IPS-18a (cell line): ENCODE measurements at regions not wholly inside any gene's neighbourhood (a gene's known extent, or its start where the extent isn't known, plus 50 kb on each side); places are given as distances from the start of the nearest gene placed in this dataset.

Experiments used
- H3K27ac ChIP-seq: one replicate; pipeline ENCODE4 v1.5.1; 2013; ENCODE audit warnings: low read length
- H3K27me3 ChIP-seq: one replicate; pipeline ENCODE4 v1.6.1; 2013; ENCODE audit warnings: mild to moderate bottlenecking, low read length; ENCODE audit not compliant: control insufficient read depth, insufficient read depth
- H3K36me3 ChIP-seq: one replicate; pipeline ENCODE4 v1.6.1; 2013; ENCODE audit warnings: low read depth, low read length; ENCODE audit not compliant: control insufficient read depth
- H3K4me1 ChIP-seq: one replicate; pipeline ENCODE4 v1.6.1; 2013; ENCODE audit warnings: low read depth, low read length; ENCODE audit not compliant: control insufficient read depth
- H3K4me3 ChIP-seq: one replicate; pipeline ENCODE4 v1.5.1; 2013; ENCODE audit warnings: low read length
- H3K9ac ChIP-seq: one replicate; pipeline ENCODE4 v1.6.1; 2013; ENCODE audit warnings: mild to moderate bottlenecking, low read length, moderate library complexity
- H3K9me3 ChIP-seq: one replicate; pipeline ENCODE4 v1.6.1; 2013; ENCODE audit warnings: low read depth, low read length; ENCODE audit not compliant: control insufficient read depth

- no peak overlapping the region for H3K9ac ChIP-seq
Observed at GRCh38 chr3:152997526-152997925, 162.6 kb downstream of the P2RY1 start.

GRCh38 chr3:152998591-152998990, 163.4 kb upstream of the RAP2B start:
- Histone ChIP-seq H3K27ac (no peak overlapping the region), H3K9ac (no peak overlapping the region), H3K36me3 (no peaks in the 10 kb centered on the region), H3K4me3 (no peak overlapping the region), H3K27me3 (no peaks in the 10 kb centered on the region), H3K4me1 (peaks cover 2% of the 10 kb centered on the region), H3K9me3 (no peaks in the 10 kb centered on the region)

More at GRCh38 chr3:152997526-152997925, 162.6 kb downstream of the P2RY1 start:
- no peaks in the 10 kb centered on the region for H3K36me3 ChIP-seq
- H3K4me1 ChIP-seq, result no peaks in the 10 kb centered on the region
- no peak overlapping the region for H3K4me3 ChIP-seq
- H3K27me3 ChIP-seq, result no peaks in the 10 kb centered on the region
- H3K9me3 ChIP-seq, result no peaks in the 10 kb centered on the region
- H3K27ac ChIP-seq, result no peak overlapping the region

- H3K9ac ChIP-seq, result no peak overlapping the region
- H3K4me1 ChIP-seq, result peaks cover 4% of the 10 kb centered on the region
- no peaks in the 10 kb centered on the region for H3K9me3 ChIP-seq
- H3K27me3 ChIP-seq, result no peaks in the 10 kb centered on the region
- no peak overlapping the region for H3K4me3 ChIP-seq
- no peak overlapping the region for H3K27ac ChIP-seq
- H3K36me3 ChIP-seq, result no peaks in the 10 kb centered on the region
Observed at GRCh38 chr3:153000325-153000724, 161.7 kb upstream of the RAP2B start.

- Histone ChIP-seq H3K4me3 (no peak overlapping the region), H3K27ac (no peak overlapping the region), H3K4me1 (peaks cover 4% of the 10 kb centered on the region), H3K9ac (no peak overlapping the region), H3K9me3 (no peaks in the 10 kb centered on the region), H3K36me3 (no peaks in the 10 kb centered on the region), H3K27me3 (no peaks in the 10 kb centered on the region)
Observed at GRCh38 chr3:153001210-153002078, 160.6 kb upstream of the RAP2B start.

GRCh38 chr3:153003441-153003840, 158.6 kb upstream of the RAP2B start:
- Histone ChIP-seq H3K9me3 (no peaks in the 10 kb centered on the region), H3K4me1 (peaks cover 4% of the 10 kb centered on the region), H3K4me3 (no peak overlapping the region), H3K27ac (no peak overlapping the region), H3K36me3 (no peaks in the 10 kb centered on the region), H3K27me3 (no peaks in the 10 kb centered on the region), H3K9ac (no peak overlapping the region)

- Histone ChIP-seq H3K9me3 (no peaks in the 10 kb centered on the region), H3K9ac (no peak overlapping the region), H3K4me1 (peaks cover 4% of the 10 kb centered on the region), H3K27ac (no peak overlapping the region), H3K4me3 (no peak overlapping the region), H3K27me3 (no peaks in the 10 kb centered on the region), H3K36me3 (no peaks in the 10 kb centered on the region)
Observed at GRCh38 chr3:153003862-153004261, 158.2 kb upstream of the RAP2B start.

- Histone ChIP-seq H3K4me3 (no peak overlapping the region), H3K9me3 (no peaks in the 10 kb centered on the region), H3K27ac (no peak overlapping the region), H3K9ac (no peak overlapping the region), H3K4me1 (peaks cover 4% of the 10 kb centered on the region), H3K36me3 (no peaks in the 10 kb centered on the region), H3K27me3 (no peaks in the 10 kb centered on the region)
Observed at GRCh38 chr3:153008226-153008625, 153.8 kb upstream of the RAP2B start.

- no peaks in the 10 kb centered on the region for H3K27me3 ChIP-seq
- H3K9ac ChIP-seq, result no peak overlapping the region
- no peaks in the 10 kb centered on the region for H3K9me3 ChIP-seq
- H3K4me1 ChIP-seq, result no peaks in the 10 kb centered on the region
- no peak overlapping the region for H3K4me3 ChIP-seq
- no peak overlapping the region for H3K27ac ChIP-seq
- no peaks in the 10 kb centered on the region for H3K36me3 ChIP-seq
Observed at GRCh38 chr3:153023896-153024295, 138.1 kb upstream of the RAP2B start.

- Histone ChIP-seq H3K27ac (no peak overlapping the region), H3K4me1 (no peaks in the 10 kb centered on the region), H3K9me3 (no peaks in the 10 kb centered on the region), H3K36me3 (no peaks in the 10 kb centered on the region), H3K27me3 (no peaks in the 10 kb centered on the region), H3K4me3 (no peak overlapping the region), H3K9ac (no peak overlapping the region)
Observed at GRCh38 chr3:153026026-153026425, 136.0 kb upstream of the RAP2B start.

GRCh38 chr3:153028381-153028780, 133.6 kb upstream of the RAP2B start:
- H3K27me3 ChIP-seq, result no peaks in the 10 kb centered on the region
- H3K9ac ChIP-seq, result no peak overlapping the region
- no peak overlapping the region for H3K27ac ChIP-seq
- no peaks in the 10 kb centered on the region for H3K9me3 ChIP-seq
- H3K36me3 ChIP-seq, result no peaks in the 10 kb centered on the region
- no peak overlapping the region for H3K4me3 ChIP-seq
- H3K4me1 ChIP-seq, result no peaks in the 10 kb centered on the region

- Histone ChIP-seq H3K9me3 (no peaks in the 10 kb centered on the region), H3K36me3 (no peaks in the 10 kb centered on the region), H3K27ac (no peak overlapping the region), H3K27me3 (no peaks in the 10 kb centered on the region), H3K9ac (no peak overlapping the region), H3K4me3 (no peak overlapping the region), H3K4me1 (no peaks in the 10 kb centered on the region)
Observed at GRCh38 chr3:153029350-153029749, 132.7 kb upstream of the RAP2B start.

- Histone ChIP-seq H3K9ac (no peak overlapping the region), H3K27ac (no peak overlapping the region), H3K9me3 (no peaks in the 10 kb centered on the region), H3K4me1 (no peaks in the 10 kb centered on the region), H3K36me3 (no peaks in the 10 kb centered on the region), H3K27me3 (no peaks in the 10 kb centered on the region), H3K4me3 (no peak overlapping the region)
Observed at GRCh38 chr3:153032891-153033290, 129.1 kb upstream of the RAP2B start.
